Esophagus squamous epithelium (tissue), 5 donors: ENCODE measurements at regions not wholly inside any gene's neighbourhood (a gene's known extent, or its start where the extent isn't known, plus 50 kb on each side); places are given as distances from the start of the nearest gene placed in this dataset.
A peak's percentile ranks its signal among the peaks of the same experiment; 100 is the strongest.
"Not testable (repeated sequence)": the region's sequence is repeated elsewhere in the genome, so short reads cannot be mapped to it uniquely, and the experiment has no call there.

Source experiments
- DNase-seq: peaks from one replicate; lab custom pipeline; 2025; lab: John Stamatoyannopoulos, UW
- H3K27ac ChIP-seq, 4 donors: fragments of 200-600 bp; sonication (generic); one replicate each; pipeline ENCODE4 v1.5.1; 2016 to 2019; ENCODE audit warnings: mild to moderate bottlenecking in 1 of 4
- H3K27me3 ChIP-seq, 4 donors: fragments of 200-600 bp; sonication (generic); 1 replicate in 3 of 4; 2 replicates in 1 of 4; pipeline versions ENCODE4 v1.5.1 to v1.6.0; 2017 to 2021; ENCODE audit warnings: antibody characterized with exemption in 1 of 4
- H3K36me3 ChIP-seq, 3 donors: fragments of 200-600 bp; sonication (generic); one replicate each; pipeline ENCODE4 v1.5.1; 2016 to 2019
- H3K4me1 ChIP-seq, 3 donors: fragments of 200-600 bp; sonication (generic); one replicate each; pipeline ENCODE4 v1.5.1; 2017 to 2019
- H3K4me3 ChIP-seq, 4 donors: fragments of 200-600 bp; sonication (generic); 1 replicate in 3 of 4; 2 replicates in 1 of 4; pipeline ENCODE4 v1.5.1; 2016 to 2019; ENCODE audit warnings: mild to moderate bottlenecking in 2 of 4, moderate library complexity in 1 of 4
- H3K9me3 ChIP-seq, 3 donors: fragments of 200-600 bp; sonication (generic); one replicate each; pipeline ENCODE4 v1.5.1; 2016 to 2019
- POLR2A ChIP-seq, 4 donors: fragments of 450-650 bp; IDR thresholded peaks; one replicate each; pipeline ENCODE4 v1.6.1; 2017; ENCODE audit warnings: antibody characterized with exemption in 4 of 4, mild to moderate bottlenecking in 4 of 4, moderate library complexity in 3 of 4
- WGBS, 2 donors: methylation state at CpG; one replicate each; pipeline ENCODE4 v1.1.5; 2018; 5-methylcytosine and 5-hydroxymethylcytosine counted together
- intact Hi-C: fragments of 100-400 bp; cut with DNase I; formaldehyde crosslinking; loops from one replicate; pipeline ENCODE4 v1.15.0; 2022
- TF ChIP-seq, protein P1 (sequence below), 6 experiments: fragments of 450-650 bp in 4 of 6; fragments of 200-600 bp in 2 of 6; sonication (generic) in 2 of 6; IDR thresholded peaks; one replicate each; pipeline ENCODE4 v1.5.1; 2016 to 2019; ENCODE audit warnings: antibody characterized with exemption in 6 of 6, mild to moderate bottlenecking in 4 of 6, moderate library complexity in 4 of 6
- donor health status: DM: yes; HTN: yes; CAD: no.

DNA sequence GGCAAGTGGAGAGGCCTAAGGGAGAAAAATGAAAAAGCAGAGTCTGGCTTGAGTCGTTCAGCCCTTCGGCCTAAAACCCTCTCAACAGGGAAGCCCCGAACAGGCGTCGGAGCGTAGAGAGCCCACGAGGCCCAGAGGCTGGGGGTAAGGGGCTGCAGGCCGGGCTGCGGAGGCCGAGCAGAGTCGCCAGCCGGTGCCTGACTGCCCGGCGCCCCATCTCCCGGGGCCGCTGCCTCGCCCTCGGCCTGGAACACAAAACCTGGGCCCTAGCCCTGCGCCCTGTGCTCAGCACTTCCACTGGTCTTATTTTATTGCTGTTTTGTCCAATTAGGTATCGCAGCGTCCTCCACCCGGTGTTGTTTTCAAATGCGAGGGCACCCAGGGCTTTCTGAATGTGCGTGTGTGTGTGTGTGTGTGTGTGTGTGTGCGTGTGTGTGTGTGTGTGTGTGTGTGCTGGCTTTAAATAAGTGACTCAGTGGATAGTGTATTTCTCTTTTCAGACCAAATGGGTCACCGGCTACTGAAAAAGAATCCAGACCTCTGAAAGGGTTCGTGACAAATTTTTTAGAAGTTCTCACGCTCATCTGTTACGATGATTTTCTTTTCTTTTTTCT, 463.1 kb upstream of the ZNG1F start:
- H3K4me3 ChIP-seq, H3K4me1 ChIP-seq, H3K27me3 ChIP-seq, H3K36me3 ChIP-seq, H3K9me3 ChIP-seq, intact Hi-C loops, DNase-seq: not testable (repeated sequence)
- WGBS, 2 donors: 76% methylated on average over 5 of the region's 29 CpGs; no CpG with 5 or more reads in 1 of the 2 donors
- peak overlapping the region in 2 of 4 donors; percentile 39 to 61 for H3K27ac ChIP-seq

GRCh38 chr9:41650086-41650485, 461.0 kb upstream of the ZNG1F start:
- H3K4me1 ChIP-seq, H3K36me3 ChIP-seq, H3K27me3 ChIP-seq, DNase-seq, intact Hi-C loops, H3K9me3 ChIP-seq, H3K27ac ChIP-seq, H3K4me3 ChIP-seq: not testable (repeated sequence)
- 71% methylated on average over 4 of the region's 5 CpGs; no CpG with 5 or more reads in 1 of the 2 donors for WGBS, 2 donors

GRCh38 chr9:41648564-41648963, 459.4 kb upstream of the ZNG1F start:
- H3K36me3 ChIP-seq, H3K9me3 ChIP-seq, H3K27me3 ChIP-seq, DNase-seq, H3K27ac ChIP-seq, H3K4me1 ChIP-seq, intact Hi-C loops: not testable (repeated sequence)
- WGBS, 2 donors: no CpG with 5 or more reads among the region's 19 CpGs
- peak overlapping the region in 2 of 4 donors; percentile 25 to 46 for H3K4me3 ChIP-seq

GRCh38 chr9:41646246-41646645, 457.1 kb upstream of the ZNG1F start:
- DNase-seq, H3K27me3 ChIP-seq, H3K9me3 ChIP-seq, H3K4me1 ChIP-seq, H3K4me3 ChIP-seq, H3K27ac ChIP-seq, intact Hi-C loops, H3K36me3 ChIP-seq: not testable (repeated sequence)
- WGBS, 2 donors: 98% methylated on average over 8 of the region's 26 CpGs; no CpG with 5 or more reads in 1 of the 2 donors

- TF ChIP-seq POLR2A (IDR thresholded peaks at IDR 0.05): peak in 1 of 4 donors; percentile 18
- TF ChIP-seq, protein P1, sequence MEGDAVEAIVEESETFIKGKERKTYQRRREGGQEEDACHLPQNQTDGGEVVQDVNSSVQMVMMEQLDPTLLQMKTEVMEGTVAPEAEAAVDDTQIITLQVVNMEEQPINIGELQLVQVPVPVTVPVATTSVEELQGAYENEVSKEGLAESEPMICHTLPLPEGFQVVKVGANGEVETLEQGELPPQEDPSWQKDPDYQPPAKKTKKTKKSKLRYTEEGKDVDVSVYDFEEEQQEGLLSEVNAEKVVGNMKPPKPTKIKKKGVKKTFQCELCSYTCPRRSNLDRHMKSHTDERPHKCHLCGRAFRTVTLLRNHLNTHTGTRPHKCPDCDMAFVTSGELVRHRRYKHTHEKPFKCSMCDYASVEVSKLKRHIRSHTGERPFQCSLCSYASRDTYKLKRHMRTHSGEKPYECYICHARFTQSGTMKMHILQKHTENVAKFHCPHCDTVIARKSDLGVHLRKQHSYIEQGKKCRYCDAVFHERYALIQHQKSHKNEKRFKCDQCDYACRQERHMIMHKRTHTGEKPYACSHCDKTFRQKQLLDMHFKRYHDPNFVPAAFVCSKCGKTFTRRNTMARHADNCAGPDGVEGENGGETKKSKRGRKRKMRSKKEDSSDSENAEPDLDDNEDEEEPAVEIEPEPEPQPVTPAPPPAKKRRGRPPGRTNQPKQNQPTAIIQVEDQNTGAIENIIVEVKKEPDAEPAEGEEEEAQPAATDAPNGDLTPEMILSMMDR (IDR thresholded peaks at IDR 0.05): peak in 4 of 6 experiments; percentile 14 to 31 (median 22)
- H3K27me3 ChIP-seq, H3K36me3 ChIP-seq, DNase-seq, intact Hi-C loops, H3K4me1 ChIP-seq, H3K9me3 ChIP-seq: not testable (repeated sequence)
- H3K27ac ChIP-seq: peak overlapping the region in 3 of 4 donors; percentile 66 to 79 (median 69)
- H3K4me3 ChIP-seq: peak overlapping the region; percentile 25 to 63 (median 44)
- 7% methylated on average over 2 of the region's 55 CpGs; no CpG with 5 or more reads in 1 of the 2 donors for WGBS, 2 donors
These were observed 454.6 kb upstream of the ZNG1F start for GRCh38 chr9:41643571-41644279.

GRCh38 chr9:41633726-41634125, 444.6 kb upstream of the ZNG1F start:
- H3K9me3 ChIP-seq, DNase-seq, H3K27me3 ChIP-seq, H3K4me1 ChIP-seq, intact Hi-C loops, H3K36me3 ChIP-seq, H3K27ac ChIP-seq, H3K4me3 ChIP-seq: not testable (repeated sequence)
- 53 to 65% methylated on average over 3 of the region's 3 CpGs for WGBS, 2 donors

GRCh38 chr9:41623666-41624065, 434.5 kb upstream of the ZNG1F start:
- H3K27me3 ChIP-seq, H3K9me3 ChIP-seq, intact Hi-C loops, H3K4me3 ChIP-seq, DNase-seq, H3K4me1 ChIP-seq, H3K27ac ChIP-seq, H3K36me3 ChIP-seq: not testable (repeated sequence)
- WGBS, 2 donors: 81 to 87% methylated on average over 9 to 10 of the region's 10 CpGs

DNA sequence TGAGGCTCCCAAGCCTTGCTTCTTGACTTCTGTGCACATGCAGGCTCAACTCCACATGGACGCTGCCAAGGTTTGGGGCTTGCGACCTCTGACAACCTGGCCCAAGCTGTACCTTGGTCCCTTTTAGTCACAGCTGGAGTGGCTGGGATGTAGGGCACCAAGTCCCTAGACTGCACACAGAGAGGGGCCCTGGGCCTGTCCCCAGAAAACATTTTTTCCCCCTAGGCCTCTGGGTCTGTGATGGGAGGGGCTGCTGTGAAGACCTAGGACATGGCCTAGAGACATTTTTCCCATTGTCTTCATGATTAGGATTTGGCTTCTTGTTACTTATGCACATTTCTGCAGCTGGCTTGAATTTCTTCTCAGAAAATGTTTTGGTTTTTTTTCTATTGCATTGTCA, 430.1 kb upstream of the ZNG1F start:
- H3K9me3 ChIP-seq, H3K4me1 ChIP-seq, H3K4me3 ChIP-seq, H3K36me3 ChIP-seq, DNase-seq, H3K27me3 ChIP-seq, intact Hi-C loops, H3K27ac ChIP-seq: not testable (repeated sequence)
- whole genome bisulfite sequencing, 2 donors: no CpG with 5 or more reads among the region's 2 CpGs

GRCh38 chr9:41606961-41607547, 417.9 kb upstream of the ZNG1F start:
- DNase-seq, intact Hi-C loops: not testable (repeated sequence)
- WGBS, 2 donors: no CpG with 5 or more reads among the region's 4 CpGs

DNA sequence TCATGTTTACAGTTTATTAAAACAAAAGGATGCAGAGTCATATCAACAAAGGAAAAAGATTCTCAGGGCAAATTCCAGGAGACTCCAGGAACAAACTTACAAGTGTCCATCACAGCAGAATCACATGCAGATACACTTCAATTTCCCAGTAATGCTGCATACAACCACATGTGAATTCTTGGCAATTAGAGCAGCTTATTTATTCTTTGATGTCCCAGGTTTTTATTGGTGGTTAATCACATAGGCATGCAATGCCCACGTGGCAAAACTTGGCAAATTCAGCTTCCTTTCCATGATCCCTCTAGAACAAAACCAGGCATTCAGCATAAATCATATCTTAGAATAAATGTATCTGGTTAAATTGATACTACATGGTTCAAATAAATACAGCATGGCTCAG, 376.5 kb upstream of the ZNG1F start:
- H3K27me3 ChIP-seq, H3K27ac ChIP-seq, intact Hi-C loops, H3K4me1 ChIP-seq, H3K4me3 ChIP-seq, DNase-seq, H3K36me3 ChIP-seq, H3K9me3 ChIP-seq: not testable (repeated sequence)
- WGBS, 2 donors: 9 to 21% methylated on average over 1 of the region's 1 CpG

More at GRCh38 chr9:41606961-41607547, 417.9 kb upstream of the ZNG1F start:
- not testable (repeated sequence) for H3K9me3 ChIP-seq, H3K27ac ChIP-seq, H3K36me3 ChIP-seq, H3K4me1 ChIP-seq, H3K4me3 ChIP-seq, H3K27me3 ChIP-seq
